WTC11 (cell line): ENCODE measurements at regions not wholly inside any gene's neighbourhood (a gene's known extent, or its start where the extent isn't known, plus 50 kb on each side); places are given as distances from the start of the nearest gene placed in this dataset.

Experiments used
- ATAC-seq: fragments of 200-7000 bp; cut with Tn5 transposase; 2 replicates; pipeline ENCODE4 v1.10.0; 2021; ENCODE audit warnings: mild to moderate bottlenecking, moderate library complexity
- CTCF ChIA-PET: fragments of 300-600 bp; sonication (Branson Sonifier 250); formaldehyde crosslinking; loops from one replicate; lab custom pipeline; 2021; ENCODE audit warnings: antibody characterized with exemption; lab: Charles Lee
- POLR2A ChIA-PET: fragments of 350-600 bp; sonication (Branson Sonifier 250); formaldehyde crosslinking; loops from one replicate; lab custom pipeline; 2021; ENCODE audit warnings: antibody characterized with exemption; lab: Charles Lee
- DNase-seq: peaks from one replicate; pipeline ENCODE4 v3.0.0; 2021; ENCODE audit warnings: low spot score
- H3K27ac Mint-ChIP-seq: 2 replicates; pipeline ENCODE4 v1.8.0; 2021; ENCODE audit warnings: mixed read lengths
- H3K27me3 Mint-ChIP-seq: 2 replicates; pipeline ENCODE4 v1.8.0; 2021; ENCODE audit warnings: low read depth, mild to moderate bottlenecking, moderate library complexity, mixed read lengths
- H3K36me3 Mint-ChIP-seq: 2 replicates; pipeline ENCODE4 v1.8.0; 2021; ENCODE audit warnings: mixed read lengths
- H3K4me1 Mint-ChIP-seq: 2 replicates; pipeline ENCODE4 v1.8.0; 2022; ENCODE audit warnings: mixed read lengths
- H3K4me3 Mint-ChIP-seq: 2 replicates; pipeline ENCODE4 v1.8.0; 2021; ENCODE audit warnings: mild to moderate bottlenecking, moderate library complexity, mixed read lengths
- H3K9me3 Mint-ChIP-seq: 2 replicates; pipeline ENCODE4 v1.8.0; 2021; ENCODE audit warnings: mixed read lengths
- ATF6 ChIP-seq: sonication (generic); formaldehyde crosslinking; IDR thresholded peaks from 2 replicates; pipeline ENCODE4 v1.8.1; 2023; ENCODE audit warnings: mild to moderate bottlenecking, missing genetic modification reagents
- CDX4 ChIP-seq: fragments of 250-450 bp; sonication (Bioruptor Pico); IDR thresholded peaks from 2 replicates; pipeline ENCODE4 v1.9.0; 2021; ENCODE audit warnings: moderate library complexity, mild to moderate bottlenecking, inconsistent platforms, borderline replicate concordance
- EMX1 ChIP-seq: fragments of 250-450 bp; sonication (Bioruptor Pico); IDR thresholded peaks from 2 replicates; pipeline ENCODE4 v1.8.0; 2021; ENCODE audit warnings: mild to moderate bottlenecking
- ERG ChIP-seq: fragments of 250-450 bp; sonication (Bioruptor Pico); IDR thresholded peaks from 2 replicates; pipeline ENCODE4 v1.8.0; 2021; ENCODE audit warnings: mild to moderate bottlenecking
- FOXK1 ChIP-seq: sonication (generic); formaldehyde crosslinking; IDR thresholded peaks from 2 replicates; pipeline ENCODE4 v1.8.0; 2022; ENCODE audit warnings: mild to moderate bottlenecking, moderate library complexity, missing genetic modification reagents
- FOXP4 ChIP-seq: sonication (generic); formaldehyde crosslinking; IDR thresholded peaks from 2 replicates; pipeline ENCODE4 v1.8.0; 2022; ENCODE audit warnings: mild to moderate bottlenecking, missing genetic modification reagents
- GRHL2 ChIP-seq: fragments of 250-450 bp; sonication (Bioruptor Pico); IDR thresholded peaks from 2 replicates; pipeline ENCODE4 v1.8.0; 2022; ENCODE audit warnings: mild to moderate bottlenecking, moderate library complexity; ENCODE audit not compliant: insufficient replicate concordance, severe bottlenecking
- MAX ChIP-seq: sonication (generic); formaldehyde crosslinking; IDR thresholded peaks from 2 replicates; pipeline ENCODE4 v1.8.0; 2022; ENCODE audit warnings: mild to moderate bottlenecking, missing genetic modification reagents
- MYBL2 ChIP-seq: sonication (generic); formaldehyde crosslinking; IDR thresholded peaks from 2 replicates; pipeline ENCODE4 v1.8.1; 2023; ENCODE audit warnings: mild to moderate bottlenecking, moderate library complexity, missing genetic modification reagents
- NFATC4 ChIP-seq: fragments of 250-450 bp; sonication (Bioruptor Pico); IDR thresholded peaks from 2 replicates; pipeline ENCODE4 v1.9.0; 2021; ENCODE audit warnings: mild to moderate bottlenecking
- PRDM15 ChIP-seq: sonication (generic); formaldehyde crosslinking; IDR thresholded peaks from 2 replicates; pipeline ENCODE4 v1.8.0; 2022; ENCODE audit warnings: missing genetic modification reagents
- TCF7 ChIP-seq: sonication (generic); formaldehyde crosslinking; IDR thresholded peaks from 2 replicates; pipeline ENCODE4 v1.8.0; 2022; ENCODE audit warnings: mild to moderate bottlenecking, low read depth, missing genetic modification reagents, moderate library complexity
- TEAD1 ChIP-seq: sonication (generic); formaldehyde crosslinking; IDR thresholded peaks from 2 replicates; pipeline ENCODE4 v1.8.0; 2022; ENCODE audit warnings: mild to moderate bottlenecking, missing genetic modification reagents
- USF1 ChIP-seq: sonication (generic); formaldehyde crosslinking; IDR thresholded peaks from 2 replicates; pipeline ENCODE4 v1.8.0; 2022; ENCODE audit warnings: mild to moderate bottlenecking, missing genetic modification reagents
- USF2 ChIP-seq: sonication (generic); formaldehyde crosslinking; IDR thresholded peaks from 2 replicates; pipeline ENCODE4 v1.8.1; 2023; ENCODE audit warnings: mild to moderate bottlenecking, missing genetic modification reagents, moderate library complexity
- ZNF219 ChIP-seq: sonication (generic); formaldehyde crosslinking; IDR thresholded peaks from 2 replicates; pipeline ENCODE4 v1.8.0; 2023; ENCODE audit warnings: missing genetic modification reagents, mild to moderate bottlenecking, borderline replicate concordance
- ZNF317 ChIP-seq: sonication (generic); formaldehyde crosslinking; IDR thresholded peaks from 2 replicates; pipeline ENCODE4 v1.8.1; 2023; ENCODE audit warnings: low read depth, mild to moderate bottlenecking, moderate library complexity, missing genetic modification reagents, borderline replicate concordance

- POLR2A ChIA-PET, result interaction anchor here (0.5 to 0.6 kb wide), 2 partner anchors 118 to 230 kb away, joined by 3 to 4 read pairs; no protein-coding TSS in a partner anchor
- peaks cover 11% of the 10 kb centered on the region; the same call in 1 of the 2 replicates for H3K9me3 Mint-ChIP-seq
- no peak overlapping the region for H3K4me3 Mint-ChIP-seq
- peak; percentile 58 for ATAC-seq
- H3K27me3 Mint-ChIP-seq, result no peaks in the 10 kb centered on the region
- DNase-seq, result no peak
- peak; percentile 14; the same call in 1 of the 2 replicates for TF ChIP-seq FOXK1 (CRISPR knock-in tag)
- no peak for TF ChIP-seq ZNF317 (CRISPR knock-in tag)
- no peak for TF ChIP-seq TCF7
- TF ChIP-seq EMX1 (CRISPR knock-in tag), result no peak
- TF ChIP-seq, all 79 proteins: peak for 1
- H3K36me3 Mint-ChIP-seq, result no peaks in the 10 kb centered on the region
- H3K27ac Mint-ChIP-seq, result peak overlapping the region; percentile 97
- CTCF ChIA-PET, result interaction anchor here (1.1 to 2.6 kb wide), 5 partner anchors 19 to 188 kb away, joined by 3 to 18 read pairs (median 5); partner anchors contain the start of gene DHX15
- peaks cover 71% of the 10 kb centered on the region for H3K4me1 Mint-ChIP-seq
Observed at GRCh38 chr4:24657768-24658617, 73.6 kb upstream of the DHX15 start.

GRCh38 chr4:24659241-24659961, 75.0 kb upstream of the DHX15 start:
- peak overlapping the region; percentile 97 for H3K27ac Mint-ChIP-seq
- no peaks in the 10 kb centered on the region for H3K36me3 Mint-ChIP-seq
- CTCF ChIA-PET, result interaction anchor here (0.7 to 2.6 kb wide), 7 partner anchors 20 to 329 kb away, joined by 3 to 18 read pairs (median 4); no protein-coding TSS in a partner anchor
- POLR2A ChIA-PET, result interaction anchor here (1.4 to 1.6 kb wide), 2 partner anchors 11 to 75 kb away, joined by 3 to 8 read pairs; partner anchors contain the start of gene DHX15
- DNase-seq (no peak), ATAC-seq (peak; percentile 19)
- peaks cover 8% of the 10 kb centered on the region; the same call in 1 of the 2 replicates for H3K9me3 Mint-ChIP-seq
- H3K27me3 Mint-ChIP-seq, result no peaks in the 10 kb centered on the region
- H3K4me1 Mint-ChIP-seq, result peaks cover 79% of the 10 kb centered on the region
- TF ChIP-seq GRHL2 (CRISPR knock-in tag) (no peak), MYBL2 (CRISPR knock-in tag) (no peak), FOXP4 (CRISPR knock-in tag) (peak; percentile 12; the same call in 1 of the 2 replicates), FOXK1 (CRISPR knock-in tag) (peak; percentile 73; the same call in 1 of the 2 replicates), TEAD1 (peak; percentile 49; the same call in 1 of the 2 replicates), ERG (CRISPR knock-in tag) (no peak), USF1 (peak; percentile 78; the same call in 1 of the 2 replicates), PRDM15 (CRISPR knock-in tag) (0 out of 2 replicates have a peak, but pooled peaks have one; percentile 24), MAX (peak; percentile 64; the same call in 1 of the 2 replicates), NFATC4 (CRISPR knock-in tag) (no peak), CDX4 (CRISPR knock-in tag) (no peak), USF2 (peak; percentile 81), ZNF219 (CRISPR knock-in tag) (no peak), ATF6 (CRISPR knock-in tag) (no peak)
- H3K4me3 Mint-ChIP-seq, result peak overlapping the region; percentile 33
